ENCODE measurements at regions not wholly inside any gene's neighbourhood (a gene's known extent, or its start where the extent isn't known, plus 50 kb on each side); places are given as distances from the start of the nearest gene placed in this dataset.

DNA sequence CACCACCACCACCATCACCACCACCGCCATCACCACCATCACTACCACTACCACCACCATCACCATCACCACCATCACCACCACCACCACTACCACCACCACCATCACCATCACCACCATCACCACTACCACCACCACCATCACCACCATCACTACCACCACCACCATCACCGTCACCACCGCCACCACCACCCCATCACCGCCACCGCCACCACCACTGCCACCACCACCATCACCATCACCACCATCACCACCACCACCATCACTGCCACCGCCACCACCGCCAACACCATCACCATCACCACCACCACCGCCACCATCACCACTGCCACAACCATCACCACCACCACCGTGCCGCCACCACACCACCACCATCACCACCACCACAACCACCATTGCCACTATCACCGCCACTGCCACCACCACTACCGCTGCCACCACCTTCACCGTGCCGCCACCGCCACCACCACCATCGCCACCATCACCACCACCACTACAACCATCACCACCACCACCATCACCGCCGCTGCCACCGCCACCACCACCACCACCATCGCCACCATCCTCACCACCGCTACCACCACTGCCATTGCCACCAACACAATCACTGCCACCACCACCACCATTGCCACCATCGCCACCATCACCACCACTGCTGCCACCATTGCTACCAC is 1511.3 kb upstream of the AGA start:
- no peak for DNase-seq (ENCODE audit: extremely low spot score, unreplicated experiment)
- Mint-ChIP-seq H3K36me3 (ENCODE audit: unreplicated experiment) (no peaks in the 10 kb centered on the region), H3K27me3 (ENCODE audit: unreplicated experiment) (no peaks in the 10 kb centered on the region), H3K9me3 (ENCODE audit: unreplicated experiment) (peaks cover 13% of the 10 kb centered on the region), H3K27ac (ENCODE audit: unreplicated experiment) (no peak overlapping the region), H3K4me3 (ENCODE audit: unreplicated experiment) (no peak overlapping the region), H3K4me1 (ENCODE audit: unreplicated experiment) (no peaks in the 10 kb centered on the region)
- TF ChIP-seq, protein P1, sequence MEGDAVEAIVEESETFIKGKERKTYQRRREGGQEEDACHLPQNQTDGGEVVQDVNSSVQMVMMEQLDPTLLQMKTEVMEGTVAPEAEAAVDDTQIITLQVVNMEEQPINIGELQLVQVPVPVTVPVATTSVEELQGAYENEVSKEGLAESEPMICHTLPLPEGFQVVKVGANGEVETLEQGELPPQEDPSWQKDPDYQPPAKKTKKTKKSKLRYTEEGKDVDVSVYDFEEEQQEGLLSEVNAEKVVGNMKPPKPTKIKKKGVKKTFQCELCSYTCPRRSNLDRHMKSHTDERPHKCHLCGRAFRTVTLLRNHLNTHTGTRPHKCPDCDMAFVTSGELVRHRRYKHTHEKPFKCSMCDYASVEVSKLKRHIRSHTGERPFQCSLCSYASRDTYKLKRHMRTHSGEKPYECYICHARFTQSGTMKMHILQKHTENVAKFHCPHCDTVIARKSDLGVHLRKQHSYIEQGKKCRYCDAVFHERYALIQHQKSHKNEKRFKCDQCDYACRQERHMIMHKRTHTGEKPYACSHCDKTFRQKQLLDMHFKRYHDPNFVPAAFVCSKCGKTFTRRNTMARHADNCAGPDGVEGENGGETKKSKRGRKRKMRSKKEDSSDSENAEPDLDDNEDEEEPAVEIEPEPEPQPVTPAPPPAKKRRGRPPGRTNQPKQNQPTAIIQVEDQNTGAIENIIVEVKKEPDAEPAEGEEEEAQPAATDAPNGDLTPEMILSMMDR (IDR thresholded peaks at IDR 0.05), result no peak

DNA sequence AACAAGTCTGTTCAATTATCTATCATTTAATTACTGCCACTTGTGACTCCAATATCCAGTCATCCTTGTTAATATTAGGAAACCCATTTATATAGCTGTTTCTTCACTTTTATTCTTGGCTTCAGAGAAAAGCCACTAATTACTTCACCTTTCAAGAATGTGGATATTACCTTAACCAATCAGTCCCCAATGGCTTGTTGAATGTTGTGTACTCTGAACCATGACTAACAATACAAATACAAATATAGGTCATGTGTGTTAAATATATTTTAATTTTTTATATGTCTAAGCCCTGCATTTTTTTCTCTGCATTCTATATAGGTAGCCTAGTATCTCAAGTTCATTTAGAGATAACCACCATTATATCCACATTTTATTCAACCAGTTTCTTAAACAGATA is 1513.4 kb upstream of the AGA start:
- Mint-ChIP-seq H3K9me3 (ENCODE audit: unreplicated experiment) (peaks cover 13% of the 10 kb centered on the region), H3K27me3 (ENCODE audit: unreplicated experiment) (no peaks in the 10 kb centered on the region), H3K4me1 (ENCODE audit: unreplicated experiment) (no peaks in the 10 kb centered on the region), H3K27ac (ENCODE audit: unreplicated experiment) (no peak overlapping the region), H3K36me3 (ENCODE audit: unreplicated experiment) (no peaks in the 10 kb centered on the region), H3K4me3 (ENCODE audit: unreplicated experiment) (no peak overlapping the region)
- DNase-seq (ENCODE audit: extremely low spot score, unreplicated experiment), result no peak
- TF ChIP-seq, protein P1 (IDR thresholded peaks at IDR 0.05), result no peak

DNA sequence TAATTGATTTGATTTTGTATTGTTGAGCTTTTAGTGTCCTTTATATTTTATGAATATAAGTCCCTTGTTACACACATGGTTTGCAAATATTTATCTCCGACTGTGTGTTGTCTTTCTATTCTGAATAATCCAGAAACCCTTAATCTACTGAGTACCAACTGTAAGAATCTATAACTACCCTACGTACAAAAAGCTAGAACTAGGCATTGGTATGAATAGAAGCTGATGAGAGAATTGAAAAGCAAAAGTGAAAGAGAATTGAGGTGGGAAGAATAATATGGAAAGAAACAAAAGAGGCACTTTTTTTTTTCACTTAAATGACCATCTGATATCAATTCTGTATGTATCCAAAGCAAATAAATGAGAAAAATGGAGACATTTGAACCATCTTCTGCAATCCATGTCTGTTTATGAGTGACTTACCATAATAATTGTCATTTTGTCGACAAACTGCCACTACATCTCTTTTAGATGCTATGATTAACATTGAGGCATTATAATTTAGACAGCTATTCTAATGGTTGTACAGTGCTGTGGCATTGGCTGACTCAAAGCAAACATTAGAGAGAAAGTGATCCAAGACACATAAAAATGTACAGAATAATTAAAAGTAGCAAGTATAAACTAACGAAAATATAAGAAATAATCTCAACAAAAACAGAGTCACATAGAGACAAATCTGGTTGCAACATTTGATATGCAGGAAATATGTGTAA is 1516.6 kb upstream of the AGA start:
- Mint-ChIP-seq H3K4me1 (ENCODE audit: unreplicated experiment) (no peaks in the 10 kb centered on the region), H3K4me3 (ENCODE audit: unreplicated experiment) (no peak overlapping the region), H3K27ac (ENCODE audit: unreplicated experiment) (no peak overlapping the region), H3K36me3 (ENCODE audit: unreplicated experiment) (no peaks in the 10 kb centered on the region), H3K9me3 (ENCODE audit: unreplicated experiment) (peaks cover 10% of the 10 kb centered on the region), H3K27me3 (ENCODE audit: unreplicated experiment) (no peaks in the 10 kb centered on the region)
- DNase-seq (ENCODE audit: extremely low spot score, unreplicated experiment), result no peak
- TF ChIP-seq, protein P1 (IDR thresholded peaks at IDR 0.05), result no peak

DNA sequence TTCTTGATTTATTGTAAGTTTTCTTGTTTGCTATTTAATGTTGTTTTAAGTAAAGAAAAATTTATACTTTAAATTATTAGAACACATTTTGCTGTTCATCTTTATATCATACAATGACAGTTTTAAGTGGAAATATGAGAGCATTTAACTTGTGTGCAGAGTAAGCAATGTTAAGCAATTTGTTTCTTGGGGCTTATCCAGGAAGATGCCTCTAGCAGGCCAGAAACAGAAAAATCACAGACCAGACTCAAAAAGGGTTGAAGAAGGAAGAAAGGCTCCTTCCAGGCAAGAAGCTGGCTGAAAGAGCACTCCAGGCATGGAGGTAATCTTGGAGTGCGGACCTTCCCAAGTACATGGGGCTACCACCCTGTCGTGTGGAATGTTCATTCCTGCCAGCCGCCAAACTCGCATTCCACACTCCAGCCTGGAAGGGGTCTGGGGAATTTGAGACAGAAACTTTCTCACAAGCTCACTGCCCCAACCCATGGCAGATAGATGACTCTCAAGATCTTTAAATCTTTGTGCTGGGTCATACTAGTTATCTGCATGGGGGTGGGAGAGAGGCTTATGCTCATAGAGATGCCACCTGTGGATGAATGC is 1521.3 kb upstream of the AGA start:
- H3K9me3 Mint-ChIP-seq (ENCODE audit: unreplicated experiment), result peaks cover 16% of the 10 kb centered on the region
- DNase-seq (ENCODE audit: extremely low spot score, unreplicated experiment), result no peak
- TF ChIP-seq, protein P1 (IDR thresholded peaks at IDR 0.05), result no peak
- no peaks in the 10 kb centered on the region for H3K27me3 Mint-ChIP-seq (ENCODE audit: unreplicated experiment)
- no peak overlapping the region for H3K27ac Mint-ChIP-seq (ENCODE audit: unreplicated experiment)
- H3K4me1 Mint-ChIP-seq (ENCODE audit: unreplicated experiment), result no peaks in the 10 kb centered on the region
- no peaks in the 10 kb centered on the region for H3K36me3 Mint-ChIP-seq (ENCODE audit: unreplicated experiment)
- no peak overlapping the region for H3K4me3 Mint-ChIP-seq (ENCODE audit: unreplicated experiment)

DNA sequence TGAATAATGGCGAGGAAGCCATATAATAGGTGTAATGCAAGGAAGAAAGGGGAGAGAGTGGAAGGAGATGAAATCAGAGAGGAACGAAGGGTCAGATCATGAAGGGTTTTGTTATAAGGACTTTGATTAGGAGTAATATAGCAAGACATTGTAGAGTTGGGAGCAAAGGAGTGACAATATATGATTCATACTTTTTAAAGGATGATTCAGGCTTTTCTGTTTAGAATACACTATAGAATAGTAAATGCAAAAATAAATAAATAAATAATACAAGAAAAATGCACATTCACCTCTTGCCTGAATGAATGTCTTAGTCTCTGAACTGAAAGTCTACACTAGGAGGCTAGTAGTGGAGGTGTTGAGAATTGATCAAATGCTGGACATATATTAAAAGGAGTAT is 1524.4 kb upstream of the AGA start:
- TF ChIP-seq, protein P1 (IDR thresholded peaks at IDR 0.05), result no peak
- Mint-ChIP-seq H3K9me3 (ENCODE audit: unreplicated experiment) (peaks cover 20% of the 10 kb centered on the region), H3K4me1 (ENCODE audit: unreplicated experiment) (no peaks in the 10 kb centered on the region), H3K4me3 (ENCODE audit: unreplicated experiment) (no peak overlapping the region), H3K27me3 (ENCODE audit: unreplicated experiment) (no peaks in the 10 kb centered on the region), H3K27ac (ENCODE audit: unreplicated experiment) (no peak overlapping the region), H3K36me3 (ENCODE audit: unreplicated experiment) (no peaks in the 10 kb centered on the region)
- DNase-seq (ENCODE audit: extremely low spot score, unreplicated experiment), result no peak

Data from osteocyte (in vitro differentiated cells).